H9 (cell line): ENCODE measurements at regions not wholly inside any gene's neighbourhood (a gene's known extent, or its start where the extent isn't known, plus 50 kb on each side); places are given as distances from the start of the nearest gene placed in this dataset.

Experiments
- DNase-seq: peaks from one replicate; pipeline ENCODE4 v3.0.0-alpha.2; 2017
- H2AFZ ChIP-seq: one replicate; pipeline ENCODE4 v1.6.1; 2013; ENCODE audit warnings: mild to moderate bottlenecking, low read length, control low read depth, moderate library complexity
- H2AK5ac ChIP-seq: 2 replicates; pipeline ENCODE4 v1.6.1; 2013; ENCODE audit warnings: low read length, control low read depth, mixed read lengths; ENCODE audit not compliant: insufficient read length
- H2BK120ac ChIP-seq: one replicate; pipeline ENCODE4 v1.6.1; 2013; ENCODE audit warnings: low read depth, mild to moderate bottlenecking, low read length, control low read depth, inconsistent platforms; ENCODE audit not compliant: poor library complexity, severe bottlenecking
- H2BK12ac ChIP-seq: 2 replicates; pipeline ENCODE4 v1.6.1; 2013; ENCODE audit warnings: low read length, control low read depth, mixed read lengths, low read depth; ENCODE audit not compliant: insufficient read length
- H2BK15ac ChIP-seq: 2 replicates; pipeline ENCODE4 v1.6.1; 2013; ENCODE audit warnings: low read depth, low read length, control low read depth
- H2BK20ac ChIP-seq: one replicate; pipeline ENCODE4 v1.6.1; 2013; ENCODE audit warnings: low read depth, mild to moderate bottlenecking, low read length, control low read depth, inconsistent platforms; ENCODE audit not compliant: poor library complexity, severe bottlenecking
- H2BK5ac ChIP-seq: 2 replicates; pipeline ENCODE4 v1.6.1; 2013; ENCODE audit warnings: low read length, control low read depth, mixed read lengths; ENCODE audit not compliant: insufficient read length
- H3K14ac ChIP-seq: 2 replicates; pipeline ENCODE4 v1.6.1; 2013; ENCODE audit warnings: low read length, control low read depth; ENCODE audit not compliant: insufficient read depth
- H3K18ac ChIP-seq: 2 replicates; pipeline ENCODE4 v1.6.1; 2013; ENCODE audit warnings: low read depth, mild to moderate bottlenecking, mixed read lengths, low read length, control low read depth; ENCODE audit not compliant: insufficient read length
- H3K23ac ChIP-seq: 2 replicates; pipeline ENCODE4 v1.6.1; 2013; ENCODE audit warnings: low read length, control low read depth, mixed read lengths, low read depth; ENCODE audit not compliant: insufficient read length
- H3K23me2 ChIP-seq: 2 replicates; pipeline ENCODE4 v1.6.1; 2013; ENCODE audit warnings: low read depth, mild to moderate bottlenecking, mixed read lengths, low read length, control low read depth; ENCODE audit not compliant: insufficient read length, poor library complexity, severe bottlenecking
- H3K27ac ChIP-seq: 2 replicates; pipeline ENCODE4 v1.5.1; 2013; ENCODE audit warnings: low read length, control low read depth, mixed read lengths, low read depth; ENCODE audit not compliant: insufficient read length
- H3K27me3 ChIP-seq: 2 replicates; pipeline ENCODE4 v1.6.1; 2013; ENCODE audit warnings: low read length, control low read depth, inconsistent platforms; ENCODE audit not compliant: insufficient read depth
- H3K4ac ChIP-seq: 2 replicates; pipeline ENCODE4 v1.6.1; 2013; ENCODE audit warnings: low read depth, mild to moderate bottlenecking, control low read depth, inconsistent platforms, low read length, moderate library complexity
- H3K4me1 ChIP-seq: 2 replicates; pipeline ENCODE4 v1.6.1; 2013; ENCODE audit warnings: low read length, control low read depth, inconsistent platforms; ENCODE audit not compliant: insufficient read depth
- H3K4me2 ChIP-seq: 2 replicates; pipeline ENCODE4 v1.6.1; 2013; ENCODE audit warnings: low read length, control low read depth, mixed read lengths; ENCODE audit not compliant: insufficient read length, insufficient read depth
- H3K56ac ChIP-seq: 2 replicates; pipeline ENCODE4 v1.6.1; 2013; ENCODE audit warnings: low read depth, mild to moderate bottlenecking, mixed read lengths, low read length, control low read depth; ENCODE audit not compliant: insufficient read length
- H3K79me1 ChIP-seq: 2 replicates; pipeline ENCODE4 v1.6.1; 2013; ENCODE audit warnings: low read depth, mild to moderate bottlenecking, moderate library complexity, low read length, control low read depth, inconsistent platforms; ENCODE audit not compliant: insufficient read depth, poor library complexity, severe bottlenecking
- H3K79me2 ChIP-seq: 2 replicates; pipeline ENCODE4 v1.6.1; 2013; ENCODE audit warnings: low read length, control low read depth, inconsistent platforms; ENCODE audit not compliant: insufficient read depth
- H3K9ac ChIP-seq: 2 replicates; pipeline ENCODE4 v1.6.1; 2013; ENCODE audit warnings: low read length, control low read depth, mixed read lengths; ENCODE audit not compliant: insufficient read length; ENCODE audit errors: extremely low read depth
- H3K9me3 ChIP-seq: one replicate; pipeline ENCODE4 v1.6.1; 2013; ENCODE audit warnings: low read depth, low read length, inconsistent platforms; ENCODE audit not compliant: control insufficient read depth
- H3T11ph ChIP-seq: one replicate; pipeline ENCODE4 v1.6.1; 2013; ENCODE audit warnings: mild to moderate bottlenecking, low read length, control low read depth, inconsistent platforms
- H4K20me1 ChIP-seq: one replicate; pipeline ENCODE4 v1.6.1; 2013; ENCODE audit not compliant: control insufficient read depth, insufficient read length, insufficient read depth
- H4K5ac ChIP-seq: 2 replicates; pipeline ENCODE4 v1.6.1; 2013; ENCODE audit warnings: low read depth, mild to moderate bottlenecking, mixed read lengths, low read length, control low read depth; ENCODE audit not compliant: insufficient read length
- H4K8ac ChIP-seq: replicated peaks from 2 replicates; pipeline ENCODE4 v1.6.1; 2013; ENCODE audit warnings: low read length, control low read depth, mixed read lengths, low read depth; ENCODE audit not compliant: insufficient read length
- H4K91ac ChIP-seq: 2 replicates; pipeline ENCODE4 v1.6.1; 2013; ENCODE audit warnings: low read depth, mild to moderate bottlenecking, moderate library complexity, mixed read lengths, low read length, control low read depth; ENCODE audit not compliant: insufficient read length
- H3K27ac Mint-ChIP-seq, 3 experiments: 2 replicates in 2 of 3; 3 replicates in 1 of 3; pipeline ENCODE4 v1.8.0; 2020 to 2021; ENCODE audit warnings: mixed read lengths in 3 of 3, mild to moderate bottlenecking in 1 of 3, moderate library complexity in 1 of 3
- H3K27me3 Mint-ChIP-seq: 2 replicates; pipeline ENCODE4 v1.8.0; 2021; ENCODE audit warnings: low read depth, mild to moderate bottlenecking, moderate library complexity, mixed read lengths
- H3K36me3 Mint-ChIP-seq, 3 experiments: 2 replicates in 2 of 3; 3 replicates in 1 of 3; pipeline ENCODE4 v1.8.0; 2020 to 2021; ENCODE audit warnings: low read depth in 3 of 3, mixed read lengths in 3 of 3; ENCODE audit not compliant: insufficient read depth in 1 of 3
- H3K4me1 Mint-ChIP-seq, 2 experiments: 2 replicates each; pipeline ENCODE4 v1.8.0; 2020; ENCODE audit warnings: mixed read lengths in 2 of 2
- H3K4me3 Mint-ChIP-seq, 2 experiments: 2 replicates in 1 of 2; 3 replicates in 1 of 2; pipeline ENCODE4 v1.8.0; 2020 to 2021; ENCODE audit warnings: mild to moderate bottlenecking in 2 of 2, mixed read lengths in 2 of 2, moderate library complexity in 1 of 2
- H3K9me3 Mint-ChIP-seq, 2 experiments: 2 replicates in 1 of 2; 3 replicates in 1 of 2; pipeline ENCODE4 v1.8.0; 2020; ENCODE audit warnings: mild to moderate bottlenecking in 2 of 2, mixed read lengths in 2 of 2, moderate library complexity in 1 of 2
- CTCF ChIP-seq: fragments of 200-600 bp; sonication (generic); conservative IDR thresholded peaks from 3 replicates; pipeline ENCODE4 v1.8.0; 2021; ENCODE audit warnings: antibody characterized with exemption, mild to moderate bottlenecking
- WGBS: extraction: QIAGEN DNeasy Blood & Tissue Kit; methylation state at CpG from one replicate; pipeline ENCODE4 v1.1.7; 2013; ENCODE audit warnings: missing lambda C conversion rate, low lambda C conversion rate, mixed read lengths; ENCODE audit not compliant: insufficient read length; ENCODE audit errors: extremely low coverage; 5-methylcytosine and 5-hydroxymethylcytosine counted together

GRCh38 chr3:80116281-80116680 lies 348.5 kb upstream of the ROBO1 start:
- no peaks in the 10 kb centered on the region for H3K9me3 Mint-ChIP-seq
- Histone ChIP-seq H3K27ac (no peak overlapping the region), H3K4me2 (no peak overlapping the region), H2BK20ac (no peak overlapping the region), H2AFZ (no peak overlapping the region), H3K4me1 (no peaks in the 10 kb centered on the region), H4K91ac (no peak overlapping the region), H2BK12ac (no peak overlapping the region), H3K23me2 (no peaks in the 10 kb centered on the region), H3K79me1 (no peaks in the 10 kb centered on the region), H2AK5ac (no peak overlapping the region), H3K23ac (no peak overlapping the region), H3K56ac (no peak overlapping the region), H2BK120ac (no peak overlapping the region), H3K4ac (no peak overlapping the region), H4K5ac (no peak overlapping the region), H3T11ph (no peak overlapping the region), H3K18ac (no peak overlapping the region), H4K8ac (no peak overlapping the region), H2BK15ac (no peak overlapping the region), H3K14ac (no peak overlapping the region), H2BK5ac (no peak overlapping the region), H3K9me3 (no peaks in the 10 kb centered on the region), H3K79me2 (no peaks in the 10 kb centered on the region), H3K9ac (no peak overlapping the region), H3K27me3 (no peaks in the 10 kb centered on the region), H4K20me1 (no peaks in the 10 kb centered on the region)
- TF ChIP-seq CTCF = no peak
- no peaks in the 10 kb centered on the region for H3K4me1 Mint-ChIP-seq
- no peaks in the 10 kb centered on the region for H3K36me3 Mint-ChIP-seq
- no peak overlapping the region for H3K4me3 Mint-ChIP-seq
- WGBS = no CpG with 5 or more reads among the region's 3 CpGs
- H3K27me3 Mint-ChIP-seq = no peaks in the 10 kb centered on the region
- no peak overlapping the region for H3K27ac Mint-ChIP-seq
- no peak for DNase-seq
